ENCODE measurements at regions not wholly inside any gene's neighbourhood (a gene's known extent, or its start where the extent isn't known, plus 50 kb on each side); places are given as distances from the start of the nearest gene placed in this dataset.

GRCh38 chr5:116881921-116882531, 307.4 kb upstream of the SEMA6A start:
- no peak for TF ChIP-seq POLR2AphosphoS5 (IDR thresholded peaks at IDR 0.05; ENCODE audit: low read depth, low read length)
- no peak for TF ChIP-seq TAF1 (IDR thresholded peaks at IDR 0.05; ENCODE audit: low read depth, low read length)
- no peak for TF ChIP-seq POLR2A (IDR thresholded peaks at IDR 0.05; ENCODE audit: low read depth, low read length)
- no peak for TF ChIP-seq POU2F2 (IDR thresholded peaks at IDR 0.05; ENCODE audit: low read depth, low read length)
